Neuronal stem cell (in vitro differentiated cells): ENCODE measurements at regions not wholly inside any gene's neighbourhood (a gene's known extent, or its start where the extent isn't known, plus 50 kb on each side); places are given as distances from the start of the nearest gene placed in this dataset.

ENCODE experiments used
- DNase-seq: peaks from one replicate; pipeline ENCODE4 v3.0.0-alpha.2; 2013; ENCODE audit warnings: low spot score
- H2AFZ ChIP-seq: one replicate; pipeline ENCODE4 v1.6.1; 2013; ENCODE audit warnings: mild to moderate bottlenecking, low read length, inconsistent platforms
- H2AK5ac ChIP-seq: 2 replicates; pipeline ENCODE4 v1.6.1; 2013; ENCODE audit warnings: low read depth, mild to moderate bottlenecking, inconsistent platforms, low read length, moderate library complexity, mixed read lengths
- H2BK120ac ChIP-seq: 2 replicates; pipeline ENCODE4 v1.6.1; 2013; ENCODE audit warnings: low read depth, mild to moderate bottlenecking, inconsistent platforms, low read length, moderate library complexity, mixed read lengths
- H2BK12ac ChIP-seq: one replicate; pipeline ENCODE4 v1.6.1; 2013; ENCODE audit warnings: low read length, inconsistent platforms
- H2BK15ac ChIP-seq: 2 replicates; pipeline ENCODE4 v1.6.1; 2013; ENCODE audit warnings: mild to moderate bottlenecking, low read length, inconsistent platforms, mixed read lengths
- H2BK5ac ChIP-seq: one replicate; pipeline ENCODE4 v1.6.1; 2013; ENCODE audit warnings: inconsistent platforms, mild to moderate bottlenecking, low read length, moderate library complexity
- H3K14ac ChIP-seq: one replicate; pipeline ENCODE4 v1.6.1; 2013; ENCODE audit warnings: low read length, inconsistent platforms
- H3K18ac ChIP-seq: 2 replicates; pipeline ENCODE4 v1.6.1; 2013; ENCODE audit warnings: low read length, inconsistent platforms
- H3K23ac ChIP-seq: 2 replicates; pipeline ENCODE4 v1.6.1; 2013; ENCODE audit warnings: low read depth, mild to moderate bottlenecking, mixed read lengths, low read length, inconsistent platforms; ENCODE audit not compliant: poor library complexity
- H3K27ac ChIP-seq: replicated peaks from 3 replicates; pipeline ENCODE4 v1.5.1; 2013; ENCODE audit warnings: low read length, inconsistent platforms
- H3K27me3 ChIP-seq, 3 experiments: 2 replicates each; pipeline ENCODE4 v1.6.1; 2013; ENCODE audit warnings: low read length in 3 of 3, mild to moderate bottlenecking in 2 of 3, inconsistent platforms in 1 of 3, low read depth in 1 of 3, mixed read lengths in 1 of 3, moderate library complexity in 1 of 3; ENCODE audit not compliant: control insufficient read depth in 3 of 3, insufficient read depth in 3 of 3
- H3K36me3 ChIP-seq, 2 donors: replicated peaks in 1 of 2; 2 replicates each; pipeline ENCODE4 v1.6.1; 2013; ENCODE audit warnings: low read length in 2 of 2; ENCODE audit not compliant: control insufficient read depth in 2 of 2, insufficient read depth in 2 of 2
- H3K4ac ChIP-seq: 2 replicates; pipeline ENCODE4 v1.6.1; 2013; ENCODE audit warnings: inconsistent platforms, mild to moderate bottlenecking, low read length, moderate library complexity
- H3K4me1 ChIP-seq, 2 donors: 1 replicate in 1 of 2; 2 replicates in 1 of 2; pipeline ENCODE4 v1.6.1; 2013; ENCODE audit warnings: low read length in 2 of 2, low read depth in 1 of 2; ENCODE audit not compliant: control insufficient read depth in 2 of 2, insufficient read depth in 1 of 2
- H3K4me2 ChIP-seq: one replicate; pipeline ENCODE4 v1.6.1; 2013; ENCODE audit warnings: mild to moderate bottlenecking, low read length, inconsistent platforms; ENCODE audit not compliant: insufficient read depth, poor library complexity, severe bottlenecking
- H3K4me3 ChIP-seq, 2 donors: 2 replicates each; pipeline ENCODE4 v1.5.1; 2013; ENCODE audit warnings: low read length in 2 of 2, mild to moderate bottlenecking in 2 of 2, inconsistent platforms in 1 of 2, moderate library complexity in 1 of 2
- H3K79me1 ChIP-seq: one replicate; pipeline ENCODE4 v1.6.1; 2013; ENCODE audit warnings: low read depth, mild to moderate bottlenecking, inconsistent platforms, low read length, moderate library complexity
- H3K9ac ChIP-seq: one replicate; pipeline ENCODE4 v1.6.1; 2013; ENCODE audit warnings: mild to moderate bottlenecking, low read depth, low read length, inconsistent platforms; ENCODE audit not compliant: poor library complexity
- H3K9me3 ChIP-seq, 2 donors: replicated peaks in 1 of 2; 2 replicates each; pipeline versions ENCODE3 to v1.6.1; 2013; ENCODE audit warnings: low read length in 2 of 2, mild to moderate bottlenecking in 2 of 2, inconsistent platforms in 1 of 2, low read depth in 1 of 2, mixed read lengths in 1 of 2, moderate library complexity in 1 of 2; ENCODE audit not compliant: control insufficient read depth in 2 of 2, insufficient read depth in 1 of 2
- H4K8ac ChIP-seq: one replicate; pipeline ENCODE4 v1.6.1; 2013; ENCODE audit warnings: low read depth, mild to moderate bottlenecking, inconsistent platforms, low read length, moderate library complexity
- H4K91ac ChIP-seq: one replicate; pipeline ENCODE4 v1.6.1; 2013; ENCODE audit warnings: low read length, low read depth, mild to moderate bottlenecking, inconsistent platforms; ENCODE audit not compliant: poor library complexity
- WGBS, 2 donors: extraction: QIAGEN DNeasy Blood & Tissue Kit; methylation state at CpG; one replicate each; pipeline ENCODE4 v1.1.7; 2013; ENCODE audit warnings: missing lambda C conversion rate in 2 of 2, mixed read lengths in 1 of 2; ENCODE audit not compliant: insufficient read length in 2 of 2, insufficient replicate concordance in 1 of 2; ENCODE audit errors: extremely low coverage in 2 of 2; 5-methylcytosine and 5-hydroxymethylcytosine counted together

GRCh38 chr4:29310252-29310651 is 1409.9 kb upstream of the PCDH7 start:
- no peak overlapping the region for H3K4ac ChIP-seq
- H4K91ac ChIP-seq: no peak overlapping the region
- H2AK5ac ChIP-seq: no peak overlapping the region
- no peak overlapping the region for H3K14ac ChIP-seq
- H2BK5ac ChIP-seq: no peak overlapping the region
- H2BK15ac ChIP-seq: no peak overlapping the region
- DNase-seq: no peak
- no peak overlapping the region for H3K18ac ChIP-seq
- no peak overlapping the region for H2AFZ ChIP-seq
- no peak overlapping the region for H2BK120ac ChIP-seq
- no peaks in the 10 kb centered on the region for H3K79me1 ChIP-seq
- H3K4me3 ChIP-seq: no peak overlapping the region
- no peak overlapping the region for H3K9ac ChIP-seq
- H3K9me3 ChIP-seq: no peaks in the 10 kb centered on the region
- no peak overlapping the region for H3K23ac ChIP-seq
- no peak overlapping the region for H3K4me2 ChIP-seq
- no peaks in the 10 kb centered on the region for H3K27me3 ChIP-seq
- H3K27ac ChIP-seq: no peak overlapping the region
- no peaks in the 10 kb centered on the region for H3K4me1 ChIP-seq
- H3K36me3 ChIP-seq: no peaks in the 10 kb centered on the region
- no peak overlapping the region for H4K8ac ChIP-seq
- no peak overlapping the region for H2BK12ac ChIP-seq

GRCh38 chr4:29311247-29311646 is 1408.9 kb upstream of the PCDH7 start:
- no peaks in the 10 kb centered on the region for H3K79me1 ChIP-seq
- no peak overlapping the region for H2BK120ac ChIP-seq
- no peak overlapping the region for H2BK15ac ChIP-seq
- H2AK5ac ChIP-seq: no peak overlapping the region
- H3K23ac ChIP-seq: no peak overlapping the region
- DNase-seq: no peak
- no peak overlapping the region for H3K14ac ChIP-seq
- WGBS, 2 donors: no CpG with 5 or more reads among the region's 1 CpG
- no peak overlapping the region for H3K18ac ChIP-seq
- no peaks in the 10 kb centered on the region for H3K36me3 ChIP-seq
- no peak overlapping the region for H2BK5ac ChIP-seq
- no peaks in the 10 kb centered on the region for H3K27me3 ChIP-seq
- H4K8ac ChIP-seq: no peak overlapping the region
- no peak overlapping the region for H3K4me3 ChIP-seq
- no peak overlapping the region for H2BK12ac ChIP-seq
- no peak overlapping the region for H3K4me2 ChIP-seq
- H3K9ac ChIP-seq: no peak overlapping the region
- H3K4me1 ChIP-seq: no peaks in the 10 kb centered on the region
- no peak overlapping the region for H4K91ac ChIP-seq
- H3K27ac ChIP-seq: no peak overlapping the region
- H3K9me3 ChIP-seq: no peaks in the 10 kb centered on the region
- no peak overlapping the region for H2AFZ ChIP-seq
- no peak overlapping the region for H3K4ac ChIP-seq

GRCh38 chr4:29319663-29320340 is 1400.4 kb upstream of the PCDH7 start:
- Histone ChIP-seq H2BK120ac (no peak overlapping the region), H3K4me1 (no peaks in the 10 kb centered on the region), H3K4ac (no peak overlapping the region), H2BK12ac (no peak overlapping the region), H3K79me1 (no peaks in the 10 kb centered on the region), H4K91ac (no peak overlapping the region), H4K8ac (no peak overlapping the region), H3K23ac (no peak overlapping the region), H2BK15ac (no peak overlapping the region), H2AK5ac (no peak overlapping the region), H3K9ac (no peak overlapping the region), H3K4me3 (no peak overlapping the region), H3K4me2 (no peak overlapping the region), H3K27me3 (no peaks in the 10 kb centered on the region), H3K27ac (no peak overlapping the region), H3K14ac (no peak overlapping the region), H3K36me3 (no peaks in the 10 kb centered on the region), H3K18ac (no peak overlapping the region), H3K9me3 (no peaks in the 10 kb centered on the region), H2AFZ (no peak overlapping the region), H2BK5ac (no peak overlapping the region)
- WGBS, 2 donors: no CpG with 5 or more reads among the region's 2 CpGs
- no peak for DNase-seq

- no peaks in the 10 kb centered on the region for H3K79me1 ChIP-seq
- H2AFZ ChIP-seq: no peak overlapping the region
- H4K8ac ChIP-seq: no peak overlapping the region
- no peak overlapping the region for H2BK120ac ChIP-seq
- H3K18ac ChIP-seq: no peak overlapping the region
- no peaks in the 10 kb centered on the region for H3K27me3 ChIP-seq
- H3K9ac ChIP-seq: no peak overlapping the region
- no peaks in the 10 kb centered on the region for H3K4me1 ChIP-seq
- H4K91ac ChIP-seq: no peak overlapping the region
- no peaks in the 10 kb centered on the region for H3K9me3 ChIP-seq
- no peak overlapping the region for H3K14ac ChIP-seq
- no CpG with 5 or more reads among the region's 6 CpGs for WGBS, 2 donors
- H2BK5ac ChIP-seq: no peak overlapping the region
- DNase-seq: no peak
- no peak overlapping the region for H2BK15ac ChIP-seq
- no peaks in the 10 kb centered on the region for H3K36me3 ChIP-seq
- H3K4ac ChIP-seq: no peak overlapping the region
- no peak overlapping the region for H3K27ac ChIP-seq
- no peak overlapping the region for H2BK12ac ChIP-seq
- no peak overlapping the region for H3K4me2 ChIP-seq
- H2AK5ac ChIP-seq: no peak overlapping the region
- no peak overlapping the region for H3K23ac ChIP-seq
- no peak overlapping the region for H3K4me3 ChIP-seq
Observed at GRCh38 chr4:29320947-29321620, 1399.1 kb upstream of the PCDH7 start.
